DOHH2 (cell line): ENCODE measurements at regions not wholly inside any gene's neighbourhood (a gene's known extent, or its start where the extent isn't known, plus 50 kb on each side); places are given as distances from the start of the nearest gene placed in this dataset.

Source experiments
- EZH2phosphoT487 ChIP-seq: fragments of 200-600 bp; sonication (generic); IDR thresholded peaks from 2 replicates; pipeline ENCODE4 v1.6.1; 2017; ENCODE audit warnings: borderline replicate concordance, mild to moderate bottlenecking, antibody characterized with exemption, low read length, moderate library complexity, mixed read lengths
- TF ChIP-seq, protein P1 (sequence below): fragments of 200-600 bp; sonication (generic); IDR thresholded peaks from one replicate; pipeline ENCODE4 v1.5.1; 2014; ENCODE audit warnings: antibody characterized with exemption, mild to moderate bottlenecking, low read depth, low read length; ENCODE audit not compliant: poor library complexity, severe bottlenecking

DNA sequence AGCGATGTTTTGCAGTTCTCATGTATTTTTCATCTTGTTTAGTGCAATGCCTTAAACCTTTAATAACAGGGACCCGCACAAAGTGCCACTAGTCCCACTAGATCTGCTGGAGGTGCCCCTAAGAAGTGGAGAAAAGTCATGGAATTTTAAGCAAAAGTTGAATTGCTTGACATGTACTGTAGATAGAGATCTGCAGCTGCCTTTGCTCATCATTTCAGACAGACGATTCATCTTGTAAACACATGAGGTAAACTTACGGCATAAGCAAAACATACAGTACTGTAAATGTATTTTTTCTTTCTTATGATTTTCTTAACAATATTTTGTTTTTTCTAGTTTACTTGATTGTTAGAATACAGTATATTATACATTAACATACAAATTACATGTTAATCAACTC is 295.6 kb downstream of the CASP12 start:
- TF ChIP-seq, protein P1, sequence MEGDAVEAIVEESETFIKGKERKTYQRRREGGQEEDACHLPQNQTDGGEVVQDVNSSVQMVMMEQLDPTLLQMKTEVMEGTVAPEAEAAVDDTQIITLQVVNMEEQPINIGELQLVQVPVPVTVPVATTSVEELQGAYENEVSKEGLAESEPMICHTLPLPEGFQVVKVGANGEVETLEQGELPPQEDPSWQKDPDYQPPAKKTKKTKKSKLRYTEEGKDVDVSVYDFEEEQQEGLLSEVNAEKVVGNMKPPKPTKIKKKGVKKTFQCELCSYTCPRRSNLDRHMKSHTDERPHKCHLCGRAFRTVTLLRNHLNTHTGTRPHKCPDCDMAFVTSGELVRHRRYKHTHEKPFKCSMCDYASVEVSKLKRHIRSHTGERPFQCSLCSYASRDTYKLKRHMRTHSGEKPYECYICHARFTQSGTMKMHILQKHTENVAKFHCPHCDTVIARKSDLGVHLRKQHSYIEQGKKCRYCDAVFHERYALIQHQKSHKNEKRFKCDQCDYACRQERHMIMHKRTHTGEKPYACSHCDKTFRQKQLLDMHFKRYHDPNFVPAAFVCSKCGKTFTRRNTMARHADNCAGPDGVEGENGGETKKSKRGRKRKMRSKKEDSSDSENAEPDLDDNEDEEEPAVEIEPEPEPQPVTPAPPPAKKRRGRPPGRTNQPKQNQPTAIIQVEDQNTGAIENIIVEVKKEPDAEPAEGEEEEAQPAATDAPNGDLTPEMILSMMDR: no peak
- TF ChIP-seq EZH2phosphoT487: no peak
